Fibroblast of the conjunctiva (primary cell): ENCODE measurements at regions not wholly inside any gene's neighbourhood (a gene's known extent, or its start where the extent isn't known, plus 50 kb on each side); places are given as distances from the start of the nearest gene placed in this dataset.
"Not testable (repeated sequence)": the region's sequence is repeated elsewhere in the genome, so short reads cannot be mapped to it uniquely, and the experiment has no call there.

Experiments used
- DNase-seq: peaks from one replicate; pipeline ENCODE4 v3.0.0-alpha.2; 2010; ENCODE audit warnings: low read depth

DNA sequence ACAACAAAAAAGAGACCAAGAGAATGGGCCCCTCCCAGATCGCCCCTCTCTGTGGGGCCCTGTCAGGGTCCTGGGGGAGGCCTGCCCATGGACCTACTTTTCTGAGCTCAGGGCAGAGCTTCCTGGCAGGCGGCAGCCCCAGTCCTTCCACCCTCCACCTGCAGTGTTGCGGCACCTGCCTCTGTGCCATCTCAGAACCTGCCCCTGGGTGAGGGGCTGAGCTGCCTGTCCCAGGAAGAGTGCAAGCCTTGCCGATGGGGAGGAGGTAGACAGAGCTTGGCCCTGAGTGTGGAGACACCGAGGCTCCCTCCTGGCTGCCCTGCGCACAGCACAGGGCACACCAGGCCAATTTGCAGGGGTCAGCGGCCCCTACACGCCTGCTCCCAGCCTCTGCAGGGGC lies 67.5 kb downstream of the UNCX start:
- DNase-seq: no peak

DNA sequence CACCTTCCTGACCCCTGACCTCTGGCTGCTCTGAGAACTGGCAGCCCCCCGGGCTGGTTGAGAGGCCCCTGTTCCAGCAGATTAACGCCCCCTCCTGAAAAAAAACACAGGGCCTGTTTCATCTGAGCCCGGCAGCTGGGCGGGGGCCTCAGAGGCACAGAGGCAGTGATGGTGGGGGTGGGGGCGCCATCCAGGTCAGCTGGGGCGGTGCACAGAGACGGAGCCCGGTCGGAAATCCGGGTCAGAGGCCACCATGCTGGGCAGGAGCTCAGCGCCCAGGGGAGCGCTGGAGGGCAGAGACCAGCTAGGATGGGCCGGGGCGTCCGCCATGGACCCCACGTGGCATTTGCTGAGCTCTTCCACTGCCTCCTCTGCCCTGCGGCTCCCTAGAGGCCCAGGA lies 68.0 kb downstream of the UNCX start:
- DNase-seq: no peak

DNA sequence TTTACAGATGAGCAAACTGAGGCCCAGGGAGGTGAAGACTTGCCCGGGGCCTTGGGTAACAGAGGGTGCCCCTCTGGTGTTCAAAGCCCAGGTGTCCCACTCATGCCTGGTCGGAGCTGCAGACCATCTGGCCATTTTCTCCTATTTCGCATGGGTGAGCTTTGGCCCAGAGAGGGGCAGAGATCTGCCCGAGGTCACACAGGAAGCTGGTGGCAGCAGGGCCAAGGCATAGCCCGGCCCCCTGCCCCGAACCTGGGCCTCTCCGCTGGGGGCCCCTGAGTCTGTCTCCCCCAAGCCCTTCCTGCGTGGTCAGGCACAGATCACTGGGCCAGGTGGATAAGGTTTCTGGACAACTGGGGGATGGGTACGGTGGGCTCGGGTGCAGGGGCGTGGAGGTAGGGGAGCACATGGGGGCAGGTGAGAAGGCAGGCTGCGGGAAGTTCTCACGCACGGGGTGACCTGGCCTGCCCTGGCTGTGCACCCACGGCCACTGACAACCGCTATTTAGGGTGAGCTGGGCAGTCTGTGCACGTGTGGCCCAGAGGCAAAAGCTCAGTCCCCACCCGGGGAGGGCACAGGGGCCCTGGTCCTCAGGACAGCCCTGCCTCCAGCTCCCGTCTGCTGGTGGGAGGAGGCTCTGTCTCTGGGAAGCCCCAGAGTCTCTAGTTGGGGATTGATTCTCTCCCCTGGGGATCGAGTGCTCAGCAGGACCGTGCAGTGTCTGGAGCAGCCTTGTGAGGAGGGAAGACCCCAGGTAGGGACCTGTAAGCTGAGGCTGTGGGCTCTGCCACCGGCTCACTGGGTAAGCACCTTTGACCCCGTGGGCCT lies 68.6 kb downstream of the UNCX start:
- no peak for DNase-seq

DNA sequence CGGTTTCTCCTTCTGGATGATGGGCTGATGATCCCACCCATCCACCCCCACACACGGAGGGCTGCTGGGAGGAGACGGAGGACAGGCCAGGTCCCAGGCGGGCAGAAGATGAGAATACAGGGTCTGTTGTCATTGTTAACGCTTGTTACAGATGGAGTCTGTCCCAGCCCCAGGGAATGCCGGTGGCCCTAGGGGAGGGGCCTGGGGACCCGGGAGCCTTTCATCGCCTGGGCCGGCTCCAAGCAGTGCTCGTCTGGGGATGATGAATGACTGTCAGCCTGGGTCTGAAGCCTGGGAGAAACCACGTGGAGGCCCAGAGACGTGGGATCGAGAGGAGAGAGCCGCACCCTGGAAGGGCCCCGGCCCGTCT lies 69.2 kb downstream of the UNCX start:
- DNase-seq: no peak

DNA sequence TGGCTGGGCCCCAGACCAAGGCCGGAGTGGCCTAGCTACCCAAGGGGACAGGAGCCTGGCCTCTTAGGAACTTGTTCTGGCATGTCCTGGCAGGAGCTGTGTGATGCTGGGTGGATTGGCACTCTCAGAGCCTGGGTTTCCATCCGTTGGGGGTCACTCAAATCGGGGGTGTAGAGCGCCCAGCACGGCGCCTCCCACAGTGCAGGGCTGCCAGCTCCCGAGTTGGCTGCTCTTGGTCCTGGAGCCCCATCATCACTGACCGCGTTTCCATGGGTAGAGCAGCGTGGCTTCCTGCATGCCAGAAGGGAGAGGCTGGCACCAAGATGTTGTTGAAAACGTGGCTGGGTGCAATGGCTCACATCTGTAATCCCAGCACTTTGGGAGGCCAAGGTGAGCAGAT lies 70.3 kb downstream of the UNCX start:
- no peak for DNase-seq

DNA sequence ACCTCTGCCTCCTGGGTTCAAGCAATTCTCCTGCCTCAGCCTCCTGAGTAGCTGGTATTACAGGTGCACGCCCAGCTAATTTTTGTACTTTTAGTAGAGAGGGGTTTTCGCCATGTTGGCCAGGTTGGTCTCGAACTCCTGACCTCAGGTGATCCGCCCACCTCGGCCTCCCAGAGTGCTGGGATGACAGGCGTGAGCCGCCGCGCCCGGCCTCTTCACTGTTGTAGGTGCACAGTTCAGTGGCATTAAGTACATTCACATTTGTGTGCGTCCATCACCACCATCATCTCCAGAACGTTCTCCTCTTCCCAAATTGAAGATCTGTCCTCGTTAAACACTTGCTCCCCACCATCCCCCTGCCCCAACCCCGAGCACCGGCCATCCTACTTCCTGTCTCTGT lies 71.3 kb downstream of the UNCX start:
- DNase-seq: not testable (repeated sequence)

DNA sequence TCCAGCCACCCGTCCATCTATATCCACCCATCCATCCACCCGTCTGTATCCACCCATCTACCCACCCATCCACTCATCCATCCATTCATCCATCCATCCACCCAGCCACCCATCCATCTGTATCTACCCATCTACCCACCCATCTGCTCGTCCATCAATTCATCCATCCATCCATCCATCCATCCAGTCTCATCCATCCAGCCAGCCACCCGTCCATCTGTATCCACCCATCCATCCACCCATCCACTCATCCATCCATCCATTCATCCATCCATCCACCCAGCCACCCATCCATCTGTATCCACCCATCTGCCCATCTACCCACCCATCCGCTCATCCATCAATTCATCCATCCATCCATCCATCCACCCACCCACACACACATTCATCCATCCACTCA lies 73.2 kb downstream of the UNCX start:
- no peak for DNase-seq

DNA sequence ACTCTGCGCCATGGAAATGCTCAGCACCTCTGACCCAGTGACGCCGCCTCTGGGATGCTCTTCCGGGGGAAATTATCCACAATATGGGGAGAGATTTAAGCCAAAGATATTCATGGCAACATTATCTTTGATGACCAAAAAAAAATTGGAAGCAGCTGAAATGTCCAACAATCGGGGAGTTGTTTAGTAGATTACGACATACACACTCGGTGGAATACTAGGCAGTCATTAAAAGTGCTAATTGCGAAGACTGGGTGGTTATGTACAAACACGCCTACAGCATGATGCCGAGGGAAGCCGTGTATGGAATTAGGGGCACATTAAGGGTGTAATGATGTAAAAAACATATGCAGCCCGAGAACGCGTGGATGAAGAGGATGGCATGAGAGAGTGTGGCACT lies 75.2 kb downstream of the UNCX start:
- no peak for DNase-seq

DNA sequence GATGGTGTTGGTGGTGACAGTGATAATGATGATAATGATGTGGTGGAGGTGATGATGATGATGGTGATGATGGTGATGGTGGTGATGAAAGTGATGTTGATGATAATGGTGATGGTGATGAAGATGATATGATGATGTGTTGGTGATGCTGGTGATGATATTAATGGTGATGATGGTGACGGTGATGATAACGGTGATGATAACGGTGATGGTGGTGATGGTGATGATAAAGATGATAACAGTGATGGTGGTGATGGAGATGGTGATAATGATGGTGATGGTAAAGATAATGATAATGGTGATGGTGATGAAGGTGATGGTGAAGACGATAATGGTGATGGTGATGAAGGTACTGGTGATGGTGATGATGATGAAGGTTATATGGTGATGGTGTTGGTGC lies 76.6 kb downstream of the UNCX start:
- no peak for DNase-seq

DNA sequence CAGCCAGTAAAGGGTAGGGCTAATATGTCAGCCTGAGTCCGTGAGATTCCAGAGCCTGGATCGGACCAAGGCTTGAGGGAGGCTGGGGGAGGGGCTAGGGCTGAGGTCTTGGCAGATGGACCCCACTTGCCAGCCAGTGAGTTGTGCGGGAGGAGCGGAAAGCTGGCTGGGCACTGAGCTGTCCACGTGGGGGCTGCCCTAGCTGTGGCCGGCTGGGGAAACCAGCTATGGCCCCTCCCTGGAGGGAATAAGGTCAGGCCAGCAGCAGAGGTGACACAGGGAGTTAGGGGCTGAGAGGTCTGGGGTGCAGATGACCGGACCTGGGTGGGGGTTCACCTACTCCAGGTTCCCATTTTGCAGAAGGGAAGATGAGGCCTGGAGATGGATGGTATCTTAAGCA lies 77.3 kb downstream of the UNCX start:
- DNase-seq: no peak

DNA sequence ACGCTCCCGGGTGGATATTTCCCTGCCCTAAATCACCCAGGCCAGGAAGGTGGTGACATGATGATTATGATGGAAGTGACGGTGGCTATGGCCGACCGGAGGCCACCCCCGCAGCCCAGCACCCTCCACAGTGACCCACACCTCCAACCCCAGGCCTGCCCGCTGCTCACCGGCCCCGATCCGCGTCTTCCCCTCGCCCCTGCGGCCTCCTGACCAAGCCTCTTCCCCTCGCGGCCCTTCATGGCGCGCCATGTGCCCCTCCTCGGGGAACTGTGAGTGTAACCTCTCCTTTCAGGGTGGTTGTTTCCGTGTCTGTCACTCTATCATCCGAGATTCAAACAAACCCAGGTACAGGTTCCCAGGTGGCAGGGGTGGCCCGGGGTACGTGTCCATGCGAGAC lies 78.3 kb downstream of the UNCX start:
- no peak for DNase-seq

DNA sequence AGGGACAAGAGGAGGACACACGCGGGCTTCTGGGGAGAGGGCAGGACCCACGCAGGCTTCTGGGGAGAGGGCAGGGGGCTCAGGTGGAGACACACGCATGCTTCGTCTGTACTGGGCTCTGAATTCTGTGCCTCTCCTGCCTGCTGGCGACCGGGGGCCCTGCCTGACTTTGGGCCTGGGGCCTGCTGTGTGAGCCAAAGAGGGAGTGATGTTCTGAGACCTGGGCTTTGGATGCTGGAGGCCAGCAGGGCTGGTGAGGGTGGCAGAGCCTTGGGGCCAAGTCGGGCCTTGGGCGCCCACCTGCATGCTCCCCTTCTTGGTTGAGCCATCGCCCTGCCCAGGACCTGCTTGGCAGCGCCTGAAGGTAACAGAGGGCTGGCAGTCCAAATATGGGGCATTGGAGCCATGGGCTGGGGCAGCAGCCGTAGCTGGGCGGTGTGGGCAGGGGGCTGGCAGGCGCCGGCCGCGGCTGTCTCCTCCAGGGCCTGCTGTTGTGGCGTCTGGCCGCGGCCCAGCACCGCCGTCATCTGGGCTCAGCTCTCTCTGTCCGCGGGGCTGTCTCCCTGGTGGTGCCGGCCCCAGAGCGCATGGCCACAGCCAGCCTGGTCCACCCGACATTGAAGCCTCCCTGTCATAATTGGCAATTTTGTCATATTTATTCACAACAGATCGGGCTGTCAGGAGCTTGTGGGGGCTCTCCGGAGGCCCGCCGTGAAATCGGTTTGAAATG lies 78.9 kb downstream of the UNCX start:
- no peak for DNase-seq

DNA sequence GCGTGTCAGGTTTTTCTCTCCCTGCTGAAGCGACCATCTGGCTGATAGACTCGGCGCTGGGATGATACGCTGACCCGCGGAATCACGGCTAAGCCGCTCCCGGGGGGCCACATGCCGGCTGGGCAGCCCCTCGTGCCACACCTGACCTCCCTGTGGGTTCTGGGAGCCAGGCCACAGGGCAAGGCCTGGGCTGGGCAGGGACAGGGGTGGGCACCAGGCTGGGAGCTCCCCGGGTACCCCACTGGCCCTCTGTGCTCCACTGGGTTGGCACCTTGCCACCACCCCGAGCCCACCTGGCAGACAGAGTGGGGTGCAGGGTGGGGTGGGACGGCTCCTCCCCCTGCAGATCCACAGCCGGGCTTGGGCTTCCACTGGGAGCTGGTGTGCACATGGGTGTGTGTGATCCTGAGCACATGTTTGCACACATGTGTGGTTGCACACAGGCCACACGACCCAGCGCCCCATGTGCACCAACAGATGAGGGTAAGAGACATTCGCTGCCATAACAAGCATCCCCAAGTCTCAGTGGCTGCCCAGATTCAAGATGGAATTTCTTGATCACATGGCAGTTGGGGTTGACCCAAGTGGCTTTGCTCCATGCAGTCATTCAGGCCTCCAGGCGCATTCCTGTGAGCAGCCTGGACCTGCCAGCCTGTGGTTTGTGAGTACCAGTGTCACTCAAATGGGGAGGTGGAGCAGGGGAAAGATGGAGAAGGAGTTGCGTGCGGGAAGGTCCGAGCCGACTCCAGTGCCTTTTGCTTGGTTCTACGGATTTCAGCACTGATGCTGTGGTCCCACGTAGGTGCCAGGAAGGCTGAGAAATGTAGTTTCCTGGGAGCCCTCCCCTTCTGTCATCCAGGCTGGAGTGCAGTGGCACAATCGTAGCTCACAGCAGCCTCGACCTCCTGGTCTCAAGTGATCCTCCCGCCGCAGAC lies 79.7 kb downstream of the UNCX start:
- no peak for DNase-seq

DNA sequence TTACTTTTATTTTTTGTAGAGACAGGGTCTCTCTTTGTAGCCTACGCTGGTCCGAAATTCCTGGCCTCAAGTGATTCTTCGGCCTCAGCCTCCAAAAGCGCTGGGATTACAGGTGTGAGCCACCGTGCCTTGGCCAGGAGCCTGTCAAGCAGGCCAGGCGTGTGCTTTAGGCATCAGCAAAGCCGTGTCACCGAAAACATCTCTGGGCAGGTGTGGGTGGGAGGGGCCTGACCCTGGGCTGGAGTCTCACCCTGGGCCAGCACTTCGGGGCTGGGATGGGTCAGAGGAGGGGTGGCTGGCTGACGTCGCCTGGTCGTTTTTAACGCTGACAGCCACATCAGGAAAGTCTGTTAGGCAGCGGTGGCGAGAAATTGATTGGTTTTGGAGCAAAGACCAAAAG lies 80.9 kb downstream of the UNCX start:
- DNase-seq: no peak

DNA sequence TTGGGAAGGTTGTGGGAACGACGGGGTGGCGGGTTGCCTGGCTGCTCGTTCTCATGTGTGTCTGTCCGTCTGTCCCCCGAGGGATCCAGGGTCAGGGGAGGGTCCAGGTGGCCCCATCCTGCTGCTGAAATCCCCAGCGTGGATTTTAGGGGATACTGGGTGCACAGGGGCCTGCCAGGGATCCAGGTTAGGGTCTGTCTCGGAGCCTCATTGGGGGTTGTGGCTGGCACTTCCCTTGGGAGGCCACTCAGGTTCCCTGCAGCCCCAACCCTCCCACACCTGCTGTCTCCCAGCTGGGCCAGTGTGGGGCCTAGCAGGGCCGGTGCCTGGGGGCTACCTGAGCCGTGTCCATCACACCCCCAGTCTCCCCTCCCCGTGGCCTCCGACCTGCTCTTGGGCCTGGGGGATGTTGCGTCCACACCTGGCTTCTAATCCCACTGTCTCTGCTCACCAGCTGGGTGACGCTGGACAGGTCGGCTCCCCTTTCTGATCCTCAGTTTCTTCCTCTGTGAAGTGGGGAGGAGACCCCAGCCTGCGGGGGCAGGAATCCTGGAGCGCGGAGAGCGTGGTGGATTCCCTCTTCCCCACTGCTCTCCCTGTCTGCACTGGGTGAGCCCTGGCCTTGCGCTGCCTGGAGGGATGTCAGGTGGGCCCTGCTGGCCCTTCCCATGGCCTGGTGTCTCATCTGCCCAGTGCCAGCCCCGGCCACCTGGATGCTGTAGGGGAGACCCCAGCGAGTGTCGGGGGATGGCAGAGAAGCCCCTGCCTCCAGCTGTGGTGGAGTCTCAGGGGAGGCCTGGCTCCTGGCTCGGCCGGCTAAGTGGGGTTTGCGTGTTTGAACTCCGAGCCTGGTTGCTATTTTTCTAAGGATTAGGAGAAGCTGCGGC lies 81.6 kb downstream of the UNCX start:
- no peak for DNase-seq

DNA sequence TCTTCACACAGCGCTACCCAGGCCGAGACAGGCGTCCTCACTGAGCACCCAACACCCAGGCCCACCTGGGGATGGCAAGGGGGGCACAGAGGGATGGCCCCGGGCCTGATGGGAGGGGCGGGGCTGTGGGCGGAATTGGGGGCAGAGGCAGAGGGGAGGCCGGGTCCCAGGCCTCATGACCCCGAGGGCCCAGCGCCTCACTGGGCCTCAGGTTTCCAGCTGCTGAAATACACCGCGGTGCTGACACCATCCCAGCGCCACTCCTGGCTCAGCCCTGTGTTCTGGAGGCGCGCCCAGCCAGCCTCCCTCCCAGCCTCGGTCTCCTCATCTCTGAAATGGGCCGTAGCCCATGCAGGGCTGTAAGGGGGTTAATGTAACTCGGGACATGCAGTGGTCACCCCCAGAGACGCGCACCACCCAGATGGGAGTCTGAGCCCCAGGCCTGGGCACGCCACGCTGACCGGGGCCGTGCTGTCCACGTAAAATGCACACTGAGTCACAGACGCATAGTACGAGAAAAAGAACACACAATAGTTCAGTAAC lies 82.3 kb downstream of the UNCX start:
- DNase-seq: no peak

DNA sequence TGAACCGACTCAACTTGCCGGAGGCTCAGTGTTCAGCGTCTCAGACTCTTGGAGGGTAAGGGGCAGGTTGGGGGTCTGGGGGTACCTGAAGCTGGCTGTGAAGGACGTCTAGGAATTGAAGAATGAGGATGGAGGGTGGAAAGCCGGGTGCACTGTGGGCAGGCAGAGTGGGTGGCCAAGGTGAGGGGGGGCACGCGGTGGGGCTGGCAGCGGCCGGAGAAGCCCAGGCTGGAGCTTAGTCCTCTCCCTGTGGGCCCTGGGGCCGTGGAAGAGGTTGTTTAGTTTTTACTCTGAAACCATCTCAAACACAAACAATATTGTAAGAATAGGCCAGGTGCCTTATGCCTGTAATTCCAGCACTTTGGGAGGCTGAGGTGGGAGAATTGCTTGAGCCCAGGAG lies 83.4 kb downstream of the UNCX start:
- DNase-seq: no peak

DNA sequence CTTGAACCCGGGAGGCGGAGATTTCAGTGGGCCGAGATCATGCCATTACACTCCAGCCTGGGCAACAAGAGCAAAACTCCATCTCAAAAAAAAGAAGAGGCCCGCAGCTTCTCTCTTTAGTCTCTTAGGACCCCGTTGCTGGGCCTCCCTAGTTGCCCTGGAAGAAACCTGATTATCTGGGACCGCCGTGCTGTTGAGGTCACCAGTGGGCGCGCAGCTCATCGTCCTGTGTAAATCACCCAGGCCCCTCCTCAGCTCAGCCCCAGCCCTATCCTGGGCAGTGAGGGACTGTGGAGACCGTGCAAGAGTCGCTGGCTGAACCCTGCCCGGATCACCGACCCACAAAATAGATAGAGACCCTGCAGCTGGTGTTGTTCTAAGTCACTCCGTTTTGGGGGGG lies 85.0 kb downstream of the UNCX start:
- DNase-seq: no peak

DNA sequence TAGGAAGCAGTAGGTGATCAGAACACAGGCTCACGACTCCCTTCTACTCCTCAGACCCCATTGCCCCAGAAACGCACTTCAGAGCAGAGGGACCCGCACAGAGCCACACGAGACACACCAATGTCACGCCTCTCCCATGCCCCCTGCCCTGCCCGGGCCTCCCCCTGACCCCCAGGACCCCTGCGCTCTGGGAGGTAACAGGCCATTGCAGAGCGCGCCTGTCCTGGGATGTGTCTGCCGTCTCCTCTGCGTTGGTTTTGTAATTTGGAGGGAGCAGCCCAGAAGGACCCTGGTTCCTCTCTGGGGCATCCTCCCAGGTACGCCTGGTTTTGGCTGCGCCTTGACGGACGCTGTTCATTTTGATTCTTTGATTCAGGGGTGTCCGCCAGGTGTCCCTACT lies 85.4 kb downstream of the UNCX start:
- no peak for DNase-seq

DNA sequence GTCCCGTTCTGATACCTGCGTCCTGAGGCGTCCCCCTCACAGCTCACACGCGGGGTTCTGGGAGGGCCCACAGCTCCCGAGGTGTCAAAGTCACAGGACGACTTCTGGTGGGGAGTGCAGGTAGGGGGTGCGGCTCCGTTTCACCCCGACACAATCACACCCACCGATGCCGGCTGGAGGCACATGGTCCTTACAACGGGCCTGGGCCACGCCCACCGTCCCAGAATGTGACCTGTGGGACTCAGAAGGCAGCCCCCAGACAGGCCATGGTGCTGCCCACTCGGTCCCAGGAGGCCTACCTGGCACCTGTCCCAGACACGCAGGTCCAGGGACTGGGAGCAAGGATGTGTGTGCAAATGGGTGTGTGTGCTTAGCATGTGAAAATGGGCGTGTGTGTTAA lies 86.0 kb downstream of the UNCX start:
- no peak for DNase-seq

DNA sequence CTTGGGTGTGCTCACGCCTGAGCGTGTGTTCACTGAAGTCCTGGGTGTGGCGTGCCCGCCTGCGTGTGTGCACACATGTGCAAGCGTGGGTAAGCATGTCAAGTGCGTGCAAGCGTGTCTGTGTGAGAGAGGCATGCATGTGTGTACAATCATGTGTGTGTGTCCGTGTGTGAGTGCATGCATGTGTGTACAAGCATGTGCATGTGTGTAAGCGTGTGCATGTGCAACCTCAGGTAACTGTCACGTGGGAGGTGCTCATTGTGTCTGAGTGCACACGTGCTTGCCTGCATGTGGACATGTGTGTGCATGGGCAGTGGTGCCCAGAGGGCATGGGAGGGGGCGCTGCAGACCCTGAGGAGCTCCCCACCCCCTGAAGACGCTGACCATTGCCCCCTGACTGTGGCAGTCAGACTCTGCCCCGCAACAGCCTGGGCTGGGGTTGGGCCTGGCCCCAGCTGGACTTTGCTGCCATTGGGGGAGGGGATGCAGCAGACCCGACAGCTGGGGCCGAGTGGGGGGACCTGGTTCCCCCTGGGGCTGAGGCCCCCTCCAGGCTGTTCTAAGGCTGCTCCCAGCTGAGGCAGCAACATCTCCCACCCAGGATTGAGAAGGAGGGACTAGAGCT lies 88.1 kb downstream of the UNCX start:
- DNase-seq: no peak
